ENCODE measurements at regions not wholly inside any gene's neighbourhood (a gene's known extent, or its start where the extent isn't known, plus 50 kb on each side); places are given as distances from the start of the nearest gene placed in this dataset.
A peak's percentile ranks its signal among the peaks of the same experiment; 100 is the strongest.

DNA sequence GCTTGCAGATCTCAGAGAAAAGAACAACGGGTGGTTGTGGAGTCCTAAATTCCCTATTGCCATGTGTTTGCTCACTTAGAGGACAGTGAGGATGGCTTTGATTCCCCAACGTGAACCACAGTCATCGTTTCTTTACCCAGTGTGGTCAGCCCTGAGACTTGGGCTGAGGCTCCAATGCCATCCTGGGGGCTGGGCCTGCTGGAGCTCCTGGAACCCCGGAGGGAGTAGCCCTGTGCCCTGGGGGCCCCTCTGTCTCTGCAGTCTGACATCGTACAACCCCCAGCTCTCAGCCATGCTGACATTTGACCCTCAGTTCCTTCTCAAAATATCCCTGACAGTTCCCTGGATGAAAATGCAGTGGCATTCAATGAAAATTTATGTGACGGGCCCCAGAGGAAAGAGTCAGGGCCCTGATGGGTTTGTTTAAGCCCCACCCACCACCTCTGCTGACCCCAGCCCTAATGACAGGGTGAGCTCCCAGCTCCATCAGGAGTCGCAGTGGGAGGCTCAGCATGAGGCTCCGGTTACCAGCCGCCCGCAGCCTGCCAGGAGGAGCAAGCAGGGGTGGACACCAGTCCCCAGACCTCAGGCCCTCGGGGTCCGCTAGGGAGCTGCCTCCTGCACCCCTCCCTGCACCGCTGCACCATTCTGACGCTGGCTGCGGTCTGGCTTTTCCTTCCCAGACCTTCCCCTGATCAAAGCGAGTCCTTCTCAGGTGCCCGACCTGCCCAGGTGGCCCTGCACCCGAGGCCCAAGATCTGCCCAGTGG, 120.9 kb downstream of the TWIST2 start:
- Histone ChIP-seq H3K27ac (ENCODE audit: low read depth in 1 of 2, low read length in 2 of 2) (no peak overlapping the region), H3K4me1 (ENCODE audit: control insufficient read depth in 1 of 2, insufficient read depth in 2 of 2, low read length in 2 of 2) (no peaks in the 10 kb centered on the region), H3K27me3 (ENCODE audit: control insufficient read depth in 1 of 2, insufficient read depth in 2 of 2, low read length in 1 of 2) (no peaks in the 10 kb centered on the region), H3K4me3 (ENCODE audit: low read length in 2 of 2) (no peak overlapping the region), H3K36me3 (ENCODE audit: control insufficient read depth in 1 of 2, insufficient read depth in 2 of 2, low read length in 1 of 2) (no peaks in the 10 kb centered on the region), H3K9me3 (ENCODE audit: control insufficient read depth, low read length) (no peaks in the 10 kb centered on the region)
- WGBS, 2 donors: 70 to 83% methylated on average over 16 to 18 of the region's 18 CpGs
- intact Hi-C loops (cut with DNase I): no loop called here
- no peak for ATAC-seq (ENCODE audit: low FRiP score)
- DNase-seq: peak in 1 of 2 donors; percentile 34

- H3K36me3 ChIP-seq (ENCODE audit: control insufficient read depth in 1 of 2, insufficient read depth in 2 of 2, low read length in 1 of 2): no peaks in the 10 kb centered on the region
- intact Hi-C loops (cut with DNase I): no loop called here
- H3K4me1 ChIP-seq (ENCODE audit: control insufficient read depth in 1 of 2, insufficient read depth in 2 of 2, low read length in 2 of 2): no peaks in the 10 kb centered on the region
- no peak overlapping the region for H3K27ac ChIP-seq (ENCODE audit: low read depth in 1 of 2, low read length in 2 of 2)
- no peak overlapping the region for H3K4me3 ChIP-seq (ENCODE audit: low read length in 2 of 2)
- ATAC-seq (ENCODE audit: low FRiP score) (no peak), DNase-seq (peak in 1 of 2 donors; percentile 37)
- H3K27me3 ChIP-seq (ENCODE audit: control insufficient read depth in 1 of 2, insufficient read depth in 2 of 2, low read length in 1 of 2): no peaks in the 10 kb centered on the region
- 91 to 92% methylated on average over 4 of the region's 4 CpGs for WGBS, 2 donors
- peaks cover 1% of the 10 kb centered on the region for H3K9me3 ChIP-seq (ENCODE audit: control insufficient read depth, low read length)
Observed at GRCh38 chr2:238969857-238970256, 122.0 kb downstream of the TWIST2 start.

DNA sequence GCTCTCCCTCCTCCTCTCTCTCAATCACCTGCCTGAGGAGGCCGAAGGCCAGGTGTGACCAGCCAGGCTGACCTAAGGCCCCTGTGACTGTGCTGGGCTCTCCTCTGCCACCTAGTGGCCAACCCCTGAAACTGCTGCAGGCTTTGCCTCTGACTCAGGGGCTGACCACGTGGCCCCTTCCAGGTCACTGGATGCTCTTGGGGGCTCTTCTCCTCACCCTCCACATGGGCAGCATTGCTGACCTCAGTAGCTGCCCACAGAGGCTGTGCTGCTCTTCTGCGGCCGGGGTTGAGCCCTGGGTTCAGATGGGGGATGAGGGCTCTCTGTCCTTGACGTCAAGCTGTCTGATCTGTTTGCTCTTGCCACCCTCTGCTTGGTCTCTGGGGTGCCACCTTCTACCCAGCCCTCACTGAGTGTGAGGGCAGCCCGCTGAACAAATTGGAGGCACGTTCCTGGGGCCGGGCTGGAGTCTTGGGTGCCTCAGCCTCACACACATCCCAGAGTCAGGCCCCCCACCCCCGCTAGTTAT, 122.7 kb downstream of the TWIST2 start:
- H3K4me1 ChIP-seq (ENCODE audit: control insufficient read depth in 1 of 2, insufficient read depth in 2 of 2, low read length in 2 of 2): no peaks in the 10 kb centered on the region
- no peaks in the 10 kb centered on the region for H3K27me3 ChIP-seq (ENCODE audit: control insufficient read depth in 1 of 2, insufficient read depth in 2 of 2, low read length in 1 of 2)
- no peak overlapping the region for H3K4me3 ChIP-seq (ENCODE audit: low read length in 2 of 2)
- H3K9me3 ChIP-seq (ENCODE audit: control insufficient read depth, low read length): peaks cover 3% of the 10 kb centered on the region
- no peak overlapping the region for H3K27ac ChIP-seq (ENCODE audit: low read depth in 1 of 2, low read length in 2 of 2)
- WGBS, 2 donors: 52 to 58% methylated on average over 9 of the region's 9 CpGs
- H3K36me3 ChIP-seq (ENCODE audit: control insufficient read depth in 1 of 2, insufficient read depth in 2 of 2, low read length in 1 of 2): no peaks in the 10 kb centered on the region
- intact Hi-C loops (cut with DNase I): no loop called here
- DNase-seq (peak in 1 of 2 donors; percentile 64), ATAC-seq (ENCODE audit: low FRiP score) (peak; percentile 82)

DNA sequence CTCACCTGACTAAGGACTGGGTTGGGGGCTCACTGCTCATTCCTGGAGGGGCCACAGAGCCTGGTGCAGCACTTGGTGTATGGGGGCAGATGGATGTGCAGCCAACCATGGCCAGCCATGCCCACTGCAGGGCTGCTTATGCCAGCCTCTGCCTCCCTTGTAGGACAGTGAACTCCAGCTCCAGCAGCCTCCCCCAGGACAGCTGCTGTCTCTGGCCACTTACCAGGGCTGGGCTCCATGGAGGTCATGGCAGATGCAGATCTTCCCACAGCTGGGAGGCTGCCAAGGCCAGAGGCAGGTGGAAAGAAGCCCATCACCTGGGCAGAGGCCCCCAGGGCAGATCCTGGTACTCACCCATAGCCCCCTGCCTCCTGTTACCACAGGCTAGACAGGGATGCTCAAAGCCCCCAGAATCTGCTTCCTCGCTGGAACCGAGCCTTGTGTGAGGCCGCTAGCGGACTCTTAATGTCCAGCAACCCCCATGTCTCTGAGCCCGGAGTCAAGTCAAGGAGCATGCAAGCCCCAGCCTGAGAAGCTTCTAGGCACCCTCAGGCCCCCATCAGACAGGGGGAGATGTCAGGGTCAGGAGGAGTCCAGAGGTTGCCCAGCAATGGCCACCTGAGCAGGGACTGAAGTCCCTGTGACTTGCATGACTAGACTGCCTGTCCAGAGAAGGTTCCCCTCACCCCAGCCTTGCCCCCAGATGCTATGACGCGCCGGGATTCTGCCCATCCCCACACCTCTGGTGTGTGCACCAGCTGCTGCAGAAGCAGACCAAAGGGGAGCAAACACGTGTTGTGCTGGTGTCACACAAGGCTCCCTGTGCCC, 123.6 kb downstream of the TWIST2 start:
- DNase-seq: peak in 1 of 2 donors; percentile 36
- WGBS, 2 donors: 86 to 94% methylated on average over 9 of the region's 9 CpGs
- no peaks in the 10 kb centered on the region for H3K36me3 ChIP-seq (ENCODE audit: control insufficient read depth in 1 of 2, insufficient read depth in 2 of 2, low read length in 1 of 2)

DNA sequence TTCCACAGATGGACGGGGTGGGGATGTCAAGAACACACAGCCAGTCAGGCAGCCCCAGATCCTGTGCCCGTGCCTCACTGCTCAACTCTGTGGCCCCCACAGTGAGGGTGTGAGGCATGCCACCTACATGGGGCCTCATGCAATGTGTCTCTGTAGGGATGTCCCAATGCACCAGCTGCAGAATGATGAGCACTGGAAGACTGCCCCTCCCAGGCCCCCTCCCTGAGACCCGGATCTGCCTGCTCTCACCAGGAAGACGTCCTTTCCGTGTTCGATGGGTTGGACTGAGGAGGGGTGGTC, 124.2 kb downstream of the TWIST2 start:
- Histone ChIP-seq H3K27me3 (ENCODE audit: control insufficient read depth in 1 of 2, insufficient read depth in 2 of 2, low read length in 1 of 2) (no peaks in the 10 kb centered on the region), H3K4me1 (ENCODE audit: control insufficient read depth in 1 of 2, insufficient read depth in 2 of 2, low read length in 2 of 2) (no peaks in the 10 kb centered on the region), H3K4me3 (ENCODE audit: low read length in 2 of 2) (no peak overlapping the region), H3K9me3 (ENCODE audit: control insufficient read depth, low read length) (peaks cover 3% of the 10 kb centered on the region), H3K27ac (ENCODE audit: low read depth in 1 of 2, low read length in 2 of 2) (no peak overlapping the region), H3K36me3 (ENCODE audit: control insufficient read depth in 1 of 2, insufficient read depth in 2 of 2, low read length in 1 of 2) (no peaks in the 10 kb centered on the region)
- WGBS, 2 donors: 89 to 90% methylated on average over 6 of the region's 6 CpGs
- intact Hi-C loops (cut with DNase I): no loop called here
- DNase-seq: no peak
- ATAC-seq (ENCODE audit: low FRiP score): no peak

More for the DNA sequence above, 123.6 kb downstream of the TWIST2 start:
- ATAC-seq (ENCODE audit: low FRiP score): no peak
- no peak overlapping the region for H3K27ac ChIP-seq (ENCODE audit: low read depth in 1 of 2, low read length in 2 of 2)
- no peaks in the 10 kb centered on the region for H3K4me1 ChIP-seq (ENCODE audit: control insufficient read depth in 1 of 2, insufficient read depth in 2 of 2, low read length in 2 of 2)
- H3K9me3 ChIP-seq (ENCODE audit: control insufficient read depth, low read length): peaks cover 3% of the 10 kb centered on the region
- H3K27me3 ChIP-seq (ENCODE audit: control insufficient read depth in 1 of 2, insufficient read depth in 2 of 2, low read length in 1 of 2): no peaks in the 10 kb centered on the region
- H3K4me3 ChIP-seq (ENCODE audit: low read length in 2 of 2): no peak overlapping the region
- intact Hi-C loops (cut with DNase I): no loop called here

- 39% methylated on average over 6 of the region's 6 CpGs for WGBS, 2 donors
- DNase-seq (peak in 1 of 2 donors; percentile 40), ATAC-seq (ENCODE audit: low FRiP score) (no peak)
- no peak overlapping the region for H3K4me3 ChIP-seq (ENCODE audit: low read length in 2 of 2)
- intact Hi-C loops (cut with DNase I): no loop called here
- H3K4me1 ChIP-seq (ENCODE audit: control insufficient read depth in 1 of 2, insufficient read depth in 2 of 2, low read length in 2 of 2): no peaks in the 10 kb centered on the region
- no peaks in the 10 kb centered on the region for H3K36me3 ChIP-seq (ENCODE audit: control insufficient read depth in 1 of 2, insufficient read depth in 2 of 2, low read length in 1 of 2)
- no peak overlapping the region for H3K27ac ChIP-seq (ENCODE audit: low read depth in 1 of 2, low read length in 2 of 2)
- H3K27me3 ChIP-seq (ENCODE audit: control insufficient read depth in 1 of 2, insufficient read depth in 2 of 2, low read length in 1 of 2): no peaks in the 10 kb centered on the region
- H3K9me3 ChIP-seq (ENCODE audit: control insufficient read depth, low read length): peaks cover 3% of the 10 kb centered on the region
Observed at GRCh38 chr2:238973038-238973739, 125.3 kb downstream of the TWIST2 start.

GRCh38 chr2:238974081-238974480, 126.2 kb downstream of the TWIST2 start:
- Histone ChIP-seq H3K36me3 (ENCODE audit: control insufficient read depth in 1 of 2, insufficient read depth in 2 of 2, low read length in 1 of 2) (no peaks in the 10 kb centered on the region), H3K27ac (ENCODE audit: low read depth in 1 of 2, low read length in 2 of 2) (no peak overlapping the region), H3K9me3 (ENCODE audit: control insufficient read depth, low read length) (peaks cover 3% of the 10 kb centered on the region), H3K4me1 (ENCODE audit: control insufficient read depth in 1 of 2, insufficient read depth in 2 of 2, low read length in 2 of 2) (no peaks in the 10 kb centered on the region), H3K27me3 (ENCODE audit: control insufficient read depth in 1 of 2, insufficient read depth in 2 of 2, low read length in 1 of 2) (no peaks in the 10 kb centered on the region), H3K4me3 (ENCODE audit: low read length in 2 of 2) (no peak overlapping the region)
- intact Hi-C loops (cut with DNase I): no loop called here
- ATAC-seq (ENCODE audit: low FRiP score) (peak; percentile 49), DNase-seq (no peak)
- WGBS, 2 donors: 42 to 43% methylated on average over 4 of the region's 4 CpGs

GRCh38 chr2:238974501-238975166, 126.7 kb downstream of the TWIST2 start:
- Histone ChIP-seq H3K4me3 (ENCODE audit: low read length in 2 of 2) (no peak overlapping the region), H3K4me1 (ENCODE audit: control insufficient read depth in 1 of 2, insufficient read depth in 2 of 2, low read length in 2 of 2) (no peaks in the 10 kb centered on the region), H3K27ac (ENCODE audit: low read depth in 1 of 2, low read length in 2 of 2) (no peak overlapping the region), H3K36me3 (ENCODE audit: control insufficient read depth in 1 of 2, insufficient read depth in 2 of 2, low read length in 1 of 2) (no peaks in the 10 kb centered on the region), H3K27me3 (ENCODE audit: control insufficient read depth in 1 of 2, insufficient read depth in 2 of 2, low read length in 1 of 2) (no peaks in the 10 kb centered on the region), H3K9me3 (ENCODE audit: control insufficient read depth, low read length) (peaks cover 3% of the 10 kb centered on the region)
- WGBS, 2 donors: 65 to 68% methylated on average over 6 of the region's 6 CpGs
- DNase-seq (peak in 1 of 2 donors; percentile 58), ATAC-seq (ENCODE audit: low FRiP score) (no peak)
- intact Hi-C loops (cut with DNase I): no loop called here
